Ovary (tissue), 3 donors: ENCODE measurements at regions not wholly inside any gene's neighbourhood (a gene's known extent, or its start where the extent isn't known, plus 50 kb on each side); places are given as distances from the start of the nearest gene placed in this dataset.

Source experiments
- EP300 ChIP-seq: sonication (generic); formaldehyde crosslinking; IDR thresholded peaks from one replicate; pipeline ENCODE4 v1.6.1; 2017; ENCODE audit warnings: antibody characterized with exemption
- TF ChIP-seq, protein P1 (sequence below), 3 donors: fragments of 450-650 bp in 2 of 3; fragments of 200-600 bp in 1 of 3; IDR thresholded peaks; one replicate each; pipeline versions ENCODE4 v1.5.1 to v1.8.0; 2016 to 2022; ENCODE audit warnings: antibody characterized with exemption in 3 of 3, mild to moderate bottlenecking in 1 of 3
- donor health status: DM: no; HTN: no; CAD: no.

DNA sequence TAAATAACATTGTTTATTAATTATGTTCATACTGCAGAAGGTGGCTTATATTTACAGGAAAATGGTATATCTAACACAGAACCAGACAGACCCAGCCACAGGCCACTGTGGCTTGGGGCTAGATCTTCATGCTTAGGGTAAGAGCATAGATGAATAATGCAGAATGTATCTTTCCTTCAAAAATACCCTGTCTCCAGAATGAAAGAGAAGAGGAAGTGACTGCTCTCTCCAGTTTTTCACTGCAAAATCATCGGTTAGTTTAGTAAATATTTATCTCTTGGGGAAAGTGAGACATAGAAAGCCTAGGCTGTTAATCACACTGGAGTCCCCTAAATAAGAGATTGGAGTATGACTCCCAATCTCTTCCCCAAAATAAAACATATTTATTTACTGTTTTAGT is 453.7 kb downstream of the NAV3 start:
- TF ChIP-seq EP300 = no peak
- TF ChIP-seq, protein P1, sequence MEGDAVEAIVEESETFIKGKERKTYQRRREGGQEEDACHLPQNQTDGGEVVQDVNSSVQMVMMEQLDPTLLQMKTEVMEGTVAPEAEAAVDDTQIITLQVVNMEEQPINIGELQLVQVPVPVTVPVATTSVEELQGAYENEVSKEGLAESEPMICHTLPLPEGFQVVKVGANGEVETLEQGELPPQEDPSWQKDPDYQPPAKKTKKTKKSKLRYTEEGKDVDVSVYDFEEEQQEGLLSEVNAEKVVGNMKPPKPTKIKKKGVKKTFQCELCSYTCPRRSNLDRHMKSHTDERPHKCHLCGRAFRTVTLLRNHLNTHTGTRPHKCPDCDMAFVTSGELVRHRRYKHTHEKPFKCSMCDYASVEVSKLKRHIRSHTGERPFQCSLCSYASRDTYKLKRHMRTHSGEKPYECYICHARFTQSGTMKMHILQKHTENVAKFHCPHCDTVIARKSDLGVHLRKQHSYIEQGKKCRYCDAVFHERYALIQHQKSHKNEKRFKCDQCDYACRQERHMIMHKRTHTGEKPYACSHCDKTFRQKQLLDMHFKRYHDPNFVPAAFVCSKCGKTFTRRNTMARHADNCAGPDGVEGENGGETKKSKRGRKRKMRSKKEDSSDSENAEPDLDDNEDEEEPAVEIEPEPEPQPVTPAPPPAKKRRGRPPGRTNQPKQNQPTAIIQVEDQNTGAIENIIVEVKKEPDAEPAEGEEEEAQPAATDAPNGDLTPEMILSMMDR (IDR thresholded peaks at IDR 0.05) = no peak
